ENCODE measurements at regions not wholly inside any gene's neighbourhood (a gene's known extent, or its start where the extent isn't known, plus 50 kb on each side); places are given as distances from the start of the nearest gene placed in this dataset.

- no peak for TF ChIP-seq EZH2 (IDR thresholded peaks at IDR 0.05)
- no peak for TF ChIP-seq POLR2AphosphoS5 (IDR thresholded peaks at IDR 0.05; ENCODE audit: borderline replicate concordance, low read depth, low read length)
Observed at GRCh38 chr22:34845391-34845790, 220.6 kb upstream of the ISX start.

All from SK-N-MC (cell line).